ENCODE measurements at regions not wholly inside any gene's neighbourhood (a gene's known extent, or its start where the extent isn't known, plus 50 kb on each side); places are given as distances from the start of the nearest gene placed in this dataset.

GRCh38 chr9:90988318-90988717 lies 186.7 kb downstream of the SYK start:
- Histone ChIP-seq H3K4me3 (no peak overlapping the region), H3K27ac (no peak overlapping the region)
- TF ChIP-seq CTCF (IDR thresholded peaks at IDR 0.05), result no peak
- DNase-seq (ENCODE audit: low spot score), result no peak

- no peak overlapping the region for H3K27ac ChIP-seq
- DNase-seq (ENCODE audit: low spot score), result no peak
- no peak for TF ChIP-seq CTCF (IDR thresholded peaks at IDR 0.05)
- H3K4me3 ChIP-seq, result no peak overlapping the region
These were observed 190.3 kb downstream of the SYK start for GRCh38 chr9:90991953-90992352.

GRCh38 chr9:90995516-90995915 lies 193.9 kb downstream of the SYK start:
- DNase-seq (ENCODE audit: low spot score), result no peak
- no peak for TF ChIP-seq CTCF (IDR thresholded peaks at IDR 0.05)
- Histone ChIP-seq H3K27ac (no peak overlapping the region), H3K4me3 (no peak overlapping the region)

- Histone ChIP-seq H3K4me3 (no peak overlapping the region), H3K27ac (no peak overlapping the region)
- no peak for TF ChIP-seq CTCF (IDR thresholded peaks at IDR 0.05)
- DNase-seq (ENCODE audit: low spot score), result no peak
These were observed 194.8 kb downstream of the SYK start for GRCh38 chr9:90996154-90997065.

- Histone ChIP-seq H3K4me3 (no peak overlapping the region), H3K27ac (no peak overlapping the region)
- DNase-seq (ENCODE audit: low spot score), result no peak
- TF ChIP-seq CTCF (IDR thresholded peaks at IDR 0.05), result no peak
These were observed 197.0 kb downstream of the SYK start for GRCh38 chr9:90998573-90998972.

- no peak for TF ChIP-seq CTCF (IDR thresholded peaks at IDR 0.05)
- H3K4me3 ChIP-seq, result no peak overlapping the region
- no peak overlapping the region for H3K27ac ChIP-seq
- no peak for DNase-seq (ENCODE audit: low spot score)
These were observed 198.1 kb downstream of the SYK start for GRCh38 chr9:90999425-91000397.
